ENCODE measurements at regions not wholly inside any gene's neighbourhood (a gene's known extent, or its start where the extent isn't known, plus 50 kb on each side); places are given as distances from the start of the nearest gene placed in this dataset.

- peak; percentile 9 for DNase-seq
Observed at GRCh38 chr12:45634273-45634917, 95.1 kb upstream of the ARID2 start.

GRCh38 chr12:45637242-45637641, 92.3 kb upstream of the ARID2 start:
- DNase-seq: no peak

- DNase-seq: no peak
Observed at GRCh38 chr12:45637706-45638105, 91.8 kb upstream of the ARID2 start.

GRCh38 chr12:45638386-45638785, 91.1 kb upstream of the ARID2 start:
- DNase-seq: no peak

- peak; percentile 28 for DNase-seq
Observed at GRCh38 chr12:45644541-45644940, 85.0 kb upstream of the ARID2 start.

- no peak for DNase-seq
Observed at GRCh38 chr12:45646851-45647581, 82.5 kb upstream of the ARID2 start.

- DNase-seq: no peak
Observed at GRCh38 chr12:45648070-45648469, 81.4 kb upstream of the ARID2 start.

- no peak for DNase-seq
Observed at GRCh38 chr12:45651029-45651428, 78.5 kb upstream of the ARID2 start.

- no peak for DNase-seq
Observed at GRCh38 chr12:45654002-45654665, 75.4 kb upstream of the ARID2 start.

GRCh38 chr12:45655186-45655585, 74.3 kb upstream of the ARID2 start:
- peak; percentile 23 for DNase-seq

GRCh38 chr12:45655743-45656142, 73.8 kb upstream of the ARID2 start:
- DNase-seq: no peak

GRCh38 chr12:45658020-45658419, 71.5 kb upstream of the ARID2 start:
- DNase-seq: no peak

GRCh38 chr12:45660330-45660729, 69.2 kb upstream of the ARID2 start:
- DNase-seq: no peak

- DNase-seq: no peak
Observed at GRCh38 chr12:45663455-45663854, 66.1 kb upstream of the ARID2 start.

GRCh38 chr12:45665941-45666340, 63.6 kb upstream of the ARID2 start:
- no peak for DNase-seq

- DNase-seq: peak; percentile 18
Observed at GRCh38 chr12:45666396-45666795, 63.1 kb upstream of the ARID2 start.

- no peak for DNase-seq
Observed at GRCh38 chr12:45666816-45667215, 62.7 kb upstream of the ARID2 start.

GRCh38 chr12:45667761-45668160, 61.7 kb upstream of the ARID2 start:
- no peak for DNase-seq

GRCh38 chr12:45668641-45669040, 60.9 kb upstream of the ARID2 start:
- peak; percentile 37 for DNase-seq

GRCh38 chr12:45669093-45669492, 60.4 kb upstream of the ARID2 start:
- peak; percentile 78 for DNase-seq

GRCh38 chr12:45669792-45670191, 59.7 kb upstream of the ARID2 start:
- DNase-seq: no peak

GRCh38 chr12:45670346-45671065, 59.0 kb upstream of the ARID2 start:
- DNase-seq: peak; percentile 85

- DNase-seq: no peak
Observed at GRCh38 chr12:45671254-45671653, 58.3 kb upstream of the ARID2 start.
